HG02571 (cell line): ENCODE measurements at regions not wholly inside any gene's neighbourhood (a gene's known extent, or its start where the extent isn't known, plus 50 kb on each side); places are given as distances from the start of the nearest gene placed in this dataset.

Source experiments
- ATAC-seq: cut with Tn5 transposase; IDR thresholded peaks from one replicate; pipeline ENCODE4 v1.9.1; 2021; ENCODE audit warnings: mild to moderate bottlenecking, moderate library complexity; ENCODE audit not compliant: unreplicated experiment

DNA sequence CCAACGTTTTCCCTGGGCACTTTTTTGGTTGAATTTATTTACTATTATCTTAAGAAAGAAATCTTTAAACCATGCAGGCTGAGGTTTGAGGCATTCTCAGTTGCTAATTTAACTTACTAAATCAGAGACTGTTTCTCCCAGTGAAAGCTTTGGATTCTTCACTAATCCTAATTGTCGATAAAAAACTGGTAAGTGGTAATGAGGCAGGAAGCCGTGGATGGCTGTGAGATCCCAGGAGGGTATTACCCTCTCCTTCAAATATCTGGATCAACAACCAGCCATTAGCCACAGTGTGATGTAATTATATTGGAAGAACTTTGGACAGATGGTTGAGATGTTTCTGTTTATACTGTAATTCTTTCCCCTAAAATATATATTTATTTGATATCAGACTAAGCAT is 485.0 kb downstream of the DISC1 start:
- ATAC-seq, result no peak

DNA sequence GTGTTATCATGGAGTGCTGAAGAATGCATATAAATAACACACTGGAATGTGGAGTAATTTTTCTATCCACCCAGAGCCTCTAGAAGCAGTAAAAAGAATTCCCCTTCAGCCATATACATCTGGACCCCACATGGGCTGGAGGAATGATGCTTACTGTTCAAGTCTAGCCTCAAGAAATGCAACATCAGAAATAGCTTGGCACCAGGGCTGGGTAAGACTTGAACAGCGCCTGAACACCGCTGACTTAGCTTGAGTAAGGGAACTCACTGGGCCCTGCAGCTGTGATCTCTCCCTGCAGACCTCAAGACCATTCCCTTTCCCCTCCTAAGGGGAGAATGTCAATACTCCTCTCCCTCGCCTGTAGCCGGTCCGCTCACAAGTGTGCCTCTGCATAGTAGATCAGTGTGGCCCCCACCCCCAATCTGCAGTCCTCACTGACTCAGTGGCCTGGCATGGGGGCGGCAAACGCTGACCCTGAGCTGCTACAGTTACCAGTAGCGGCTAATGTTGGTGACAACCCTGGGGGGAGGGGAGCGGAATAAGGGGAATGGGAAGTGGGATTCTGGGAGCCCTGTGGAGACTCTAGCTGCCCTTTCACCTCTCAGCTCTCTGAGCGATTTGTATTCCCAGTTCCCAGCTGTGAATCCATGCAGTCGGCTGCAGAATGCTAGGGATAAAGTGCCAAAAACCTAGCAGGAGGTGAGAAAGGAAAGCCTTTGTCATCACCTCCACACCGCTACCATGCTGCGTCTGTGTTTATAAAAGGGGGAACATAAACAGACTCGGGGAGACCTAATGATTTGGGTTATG is 483.9 kb downstream of the DISC1 start:
- no peak for ATAC-seq

DNA sequence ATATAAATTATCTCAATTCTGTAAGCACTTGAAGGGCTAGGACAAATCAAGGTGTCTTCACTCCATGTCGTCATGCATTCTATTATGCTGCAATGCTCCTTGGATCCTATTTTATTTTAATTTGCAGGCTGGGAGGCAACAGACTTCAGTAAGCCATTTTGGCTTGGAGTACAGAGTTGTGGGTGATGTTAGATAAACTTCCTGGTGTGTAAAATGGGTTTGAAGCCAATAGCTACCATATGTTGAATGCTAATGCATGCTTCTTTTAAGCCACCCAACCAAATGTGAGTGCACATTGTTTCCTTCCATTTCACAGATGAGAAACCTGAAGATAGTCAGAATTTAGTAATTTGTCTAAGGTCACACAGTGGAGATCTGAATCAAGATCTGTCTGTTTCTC is 482.8 kb downstream of the DISC1 start:
- no peak for ATAC-seq

DNA sequence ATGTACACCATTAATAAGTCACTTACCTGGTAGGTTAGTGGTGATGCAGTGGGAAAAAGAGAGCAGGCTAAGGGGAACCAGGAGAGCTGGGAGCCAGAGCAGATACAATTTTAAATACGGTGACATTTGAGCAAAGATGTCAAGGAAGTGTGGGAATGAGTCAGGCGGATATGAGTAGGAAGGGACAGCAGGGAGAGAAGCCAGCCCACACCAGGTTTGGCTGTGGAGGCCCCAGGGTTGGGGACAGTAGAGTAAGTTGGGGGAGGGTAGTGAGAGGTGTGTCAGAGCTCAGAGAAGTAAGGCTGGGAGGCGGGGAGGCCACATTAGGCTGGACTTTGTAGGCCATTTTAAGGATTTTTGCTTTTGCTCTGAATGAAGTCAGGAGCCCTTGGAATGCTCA is 482.0 kb downstream of the DISC1 start:
- ATAC-seq, result no peak

DNA sequence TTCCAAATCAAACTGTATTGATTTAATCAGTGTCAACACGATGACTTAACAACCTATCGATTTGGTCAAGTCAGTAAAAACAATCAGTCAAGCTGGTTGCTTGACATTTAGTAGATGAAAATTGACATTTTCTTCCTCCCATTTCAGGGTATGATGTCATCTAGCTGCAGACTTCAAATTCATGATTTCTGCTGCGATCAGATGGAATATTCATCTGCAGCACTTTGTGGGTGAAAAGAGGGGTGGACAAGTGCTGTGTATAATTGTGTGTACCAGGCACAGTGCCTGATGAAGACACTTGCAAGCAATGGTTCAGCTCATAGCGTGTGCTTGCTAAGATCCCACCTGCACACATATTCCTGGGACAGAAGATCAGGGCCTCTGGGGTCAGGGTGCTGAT is 479.8 kb downstream of the DISC1 start:
- ATAC-seq, result no peak

DNA sequence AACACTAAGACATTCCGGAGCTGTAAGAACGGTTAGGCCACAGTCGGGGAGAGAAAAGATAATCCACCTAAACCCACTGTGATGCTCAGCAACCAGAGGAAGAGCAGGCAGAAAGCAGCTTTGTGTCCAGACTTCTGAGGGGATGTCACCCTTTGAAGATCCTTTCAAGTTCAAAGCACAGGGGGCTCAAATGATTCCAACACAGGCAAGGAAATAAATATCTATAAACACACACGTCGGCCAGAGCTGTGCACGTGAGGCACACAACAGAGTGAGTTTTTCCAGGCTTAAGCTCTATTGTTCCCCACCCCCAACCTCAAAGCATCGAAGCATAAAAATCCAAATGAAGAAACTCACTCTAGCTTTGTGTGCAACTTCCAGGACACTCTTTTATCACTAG is 479.0 kb downstream of the DISC1 start:
- no peak for ATAC-seq

DNA sequence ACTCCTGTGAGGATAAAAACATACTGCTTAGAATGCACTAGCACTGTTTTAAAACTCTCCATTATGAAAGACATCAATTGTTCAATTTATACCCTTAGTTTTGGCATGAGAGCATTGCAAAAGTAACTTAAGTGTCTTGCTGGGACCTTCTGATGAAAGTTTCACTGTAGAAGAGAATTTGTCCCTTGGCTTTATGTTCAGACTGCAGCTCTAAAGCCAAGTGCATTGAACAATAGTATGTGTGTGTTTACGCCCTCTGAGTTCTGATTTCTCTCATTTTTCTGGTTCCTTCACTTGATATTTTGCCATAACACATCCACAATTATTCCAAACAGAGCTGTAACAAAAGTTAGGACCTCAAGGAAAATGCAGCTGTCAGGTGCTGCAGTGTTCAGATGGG is 474.6 kb downstream of the DISC1 start:
- ATAC-seq, result no peak

DNA sequence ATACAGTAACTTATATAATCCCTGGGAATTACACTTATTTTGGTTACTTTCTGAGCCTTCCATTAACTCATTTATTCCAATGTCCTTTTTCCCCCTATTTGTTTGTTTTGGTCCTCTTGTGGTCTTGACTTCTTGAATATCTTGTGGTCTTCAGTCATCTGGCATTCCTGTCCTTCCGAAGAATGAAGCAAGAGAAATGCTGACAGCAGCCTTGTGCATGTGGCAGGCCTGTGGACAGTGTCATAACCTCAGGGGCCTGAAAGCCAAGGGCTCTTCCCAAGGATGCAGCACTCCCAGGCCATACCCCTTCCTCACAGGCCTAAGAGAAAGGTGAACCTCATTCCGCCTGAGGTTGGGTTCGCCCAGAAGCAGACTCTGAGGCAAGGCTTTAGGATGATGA is 470.2 kb downstream of the DISC1 start:
- ATAC-seq, result no peak
